Mucosa of gallbladder (tissue), 1 donor: ENCODE measurements at regions not wholly inside any gene's neighbourhood (a gene's known extent, or its start where the extent isn't known, plus 50 kb on each side); places are given as distances from the start of the nearest gene placed in this dataset.

ENCODE experiments used
- DNase-seq: peaks from one replicate; pipeline ENCODE4 v3.0.0-alpha.2; 2020; ENCODE audit warnings: low spot score
- donor health status: DM: no; HTN: no; CAD: no.

- no peak for DNase-seq
These were observed 225.7 kb downstream of the DPH6 start for GRCh38 chr15:35320158-35320780.

GRCh38 chr15:35319354-35319753, 226.6 kb downstream of the DPH6 start:
- DNase-seq: no peak

GRCh38 chr15:35317217-35317616, 228.7 kb downstream of the DPH6 start:
- DNase-seq: no peak

GRCh38 chr15:35312344-35312743, 227.2 kb upstream of the NANOGP8 start:
- DNase-seq: no peak

- no peak for DNase-seq
These were observed 226.5 kb upstream of the NANOGP8 start for GRCh38 chr15:35311615-35312014.

GRCh38 chr15:35309886-35310285, 224.8 kb upstream of the NANOGP8 start:
- no peak for DNase-seq

GRCh38 chr15:35308802-35309201, 223.7 kb upstream of the NANOGP8 start:
- DNase-seq: peak; percentile 16

- no peak for DNase-seq
These were observed 222.6 kb upstream of the NANOGP8 start for GRCh38 chr15:35307676-35308075.

- no peak for DNase-seq
These were observed 221.9 kb upstream of the NANOGP8 start for GRCh38 chr15:35307026-35307425.

GRCh38 chr15:35306361-35306981, 221.4 kb upstream of the NANOGP8 start:
- peak; percentile 35 for DNase-seq

GRCh38 chr15:35305946-35306345, 220.9 kb upstream of the NANOGP8 start:
- no peak for DNase-seq

- DNase-seq: no peak
These were observed 220.0 kb upstream of the NANOGP8 start for GRCh38 chr15:35305031-35305550.

- no peak for DNase-seq
These were observed 219.3 kb upstream of the NANOGP8 start for GRCh38 chr15:35304389-35304788.

GRCh38 chr15:35302334-35302733, 217.2 kb upstream of the NANOGP8 start:
- DNase-seq: no peak

- no peak for DNase-seq
These were observed 216.0 kb upstream of the NANOGP8 start for GRCh38 chr15:35301088-35301487.

GRCh38 chr15:35299059-35299735, 214.1 kb upstream of the NANOGP8 start:
- DNase-seq: no peak

GRCh38 chr15:35298509-35298908, 213.4 kb upstream of the NANOGP8 start:
- no peak for DNase-seq

- no peak for DNase-seq
These were observed 208.4 kb upstream of the NANOGP8 start for GRCh38 chr15:35293353-35294130.

- no peak for DNase-seq
These were observed 205.2 kb upstream of the NANOGP8 start for GRCh38 chr15:35290301-35290721.

- no peak for DNase-seq
These were observed 204.0 kb upstream of the NANOGP8 start for GRCh38 chr15:35289024-35289617.

- DNase-seq: no peak
These were observed 203.5 kb upstream of the NANOGP8 start for GRCh38 chr15:35288580-35288979.

GRCh38 chr15:35286721-35287120, 201.6 kb upstream of the NANOGP8 start:
- DNase-seq: no peak
